A549 (cell line): ENCODE measurements at regions not wholly inside any gene's neighbourhood (a gene's known extent, or its start where the extent isn't known, plus 50 kb on each side); places are given as distances from the start of the nearest gene placed in this dataset.

ENCODE experiments used
- CBX2 ChIP-seq: fragments of 200-600 bp; sonication (generic); IDR thresholded peaks from 2 replicates; pipeline ENCODE4 v1.6.1; 2016; ENCODE audit warnings: low read depth, mild to moderate bottlenecking, borderline replicate concordance
- CHD2 ChIP-seq: fragments of 150-350 bp; IDR thresholded peaks from 2 replicates; pipeline ENCODE4 v1.6.1; 2014; ENCODE audit warnings: low read length; ENCODE audit not compliant: partially characterized antibody
- JUN ChIP-seq, 2 experiments: fragments of >200 bp; sonication (Bioruptor Twin); formaldehyde crosslinking; IDR thresholded peaks; 2 replicates in 1 of 2; 3 replicates in 1 of 2; pipeline ENCODE4 v1.6.1; 2016 to 2017
- MAFK ChIP-seq: fragments of 450-650 bp; IDR thresholded peaks from 2 replicates; pipeline ENCODE4 v1.6.1; 2014; ENCODE audit not compliant: partially characterized antibody
- MYC ChIP-seq: IDR thresholded peaks from 2 replicates; pipeline ENCODE4 v1.6.1; 2012; ENCODE audit warnings: mild to moderate bottlenecking, inconsistent platforms, low read length, improper control_type of control experiment, borderline replicate concordance
- POLR2A ChIP-seq: IDR thresholded peaks from 2 replicates; pipeline ENCODE4 v1.6.1; 2012; ENCODE audit warnings: mild to moderate bottlenecking, low read length
- TF ChIP-seq, protein P1 (sequence below): fragments of >200 bp; sonication (Bioruptor Twin); formaldehyde crosslinking; IDR thresholded peaks from 3 replicates; pipeline ENCODE4 v1.5.1; 2016
- TF ChIP-seq, protein P2 (sequence below): fragments of 200-600 bp; sonication (generic); IDR thresholded peaks from 2 replicates; pipeline ENCODE4 v1.6.1; 2016; ENCODE audit warnings: antibody characterized with exemption, mild to moderate bottlenecking, moderate library complexity

GRCh38 chr4:4647041-4647440 lies 105.2 kb upstream of the STX18 start:
- TF ChIP-seq, protein P1, sequence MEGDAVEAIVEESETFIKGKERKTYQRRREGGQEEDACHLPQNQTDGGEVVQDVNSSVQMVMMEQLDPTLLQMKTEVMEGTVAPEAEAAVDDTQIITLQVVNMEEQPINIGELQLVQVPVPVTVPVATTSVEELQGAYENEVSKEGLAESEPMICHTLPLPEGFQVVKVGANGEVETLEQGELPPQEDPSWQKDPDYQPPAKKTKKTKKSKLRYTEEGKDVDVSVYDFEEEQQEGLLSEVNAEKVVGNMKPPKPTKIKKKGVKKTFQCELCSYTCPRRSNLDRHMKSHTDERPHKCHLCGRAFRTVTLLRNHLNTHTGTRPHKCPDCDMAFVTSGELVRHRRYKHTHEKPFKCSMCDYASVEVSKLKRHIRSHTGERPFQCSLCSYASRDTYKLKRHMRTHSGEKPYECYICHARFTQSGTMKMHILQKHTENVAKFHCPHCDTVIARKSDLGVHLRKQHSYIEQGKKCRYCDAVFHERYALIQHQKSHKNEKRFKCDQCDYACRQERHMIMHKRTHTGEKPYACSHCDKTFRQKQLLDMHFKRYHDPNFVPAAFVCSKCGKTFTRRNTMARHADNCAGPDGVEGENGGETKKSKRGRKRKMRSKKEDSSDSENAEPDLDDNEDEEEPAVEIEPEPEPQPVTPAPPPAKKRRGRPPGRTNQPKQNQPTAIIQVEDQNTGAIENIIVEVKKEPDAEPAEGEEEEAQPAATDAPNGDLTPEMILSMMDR = no peak
- no peak for TF ChIP-seq CHD2
- TF ChIP-seq MAFK = no peak
- TF ChIP-seq JUN (IDR thresholded peaks at IDR 0.05) = no peak
- no peak for TF ChIP-seq POLR2A
- TF ChIP-seq, protein P2, sequence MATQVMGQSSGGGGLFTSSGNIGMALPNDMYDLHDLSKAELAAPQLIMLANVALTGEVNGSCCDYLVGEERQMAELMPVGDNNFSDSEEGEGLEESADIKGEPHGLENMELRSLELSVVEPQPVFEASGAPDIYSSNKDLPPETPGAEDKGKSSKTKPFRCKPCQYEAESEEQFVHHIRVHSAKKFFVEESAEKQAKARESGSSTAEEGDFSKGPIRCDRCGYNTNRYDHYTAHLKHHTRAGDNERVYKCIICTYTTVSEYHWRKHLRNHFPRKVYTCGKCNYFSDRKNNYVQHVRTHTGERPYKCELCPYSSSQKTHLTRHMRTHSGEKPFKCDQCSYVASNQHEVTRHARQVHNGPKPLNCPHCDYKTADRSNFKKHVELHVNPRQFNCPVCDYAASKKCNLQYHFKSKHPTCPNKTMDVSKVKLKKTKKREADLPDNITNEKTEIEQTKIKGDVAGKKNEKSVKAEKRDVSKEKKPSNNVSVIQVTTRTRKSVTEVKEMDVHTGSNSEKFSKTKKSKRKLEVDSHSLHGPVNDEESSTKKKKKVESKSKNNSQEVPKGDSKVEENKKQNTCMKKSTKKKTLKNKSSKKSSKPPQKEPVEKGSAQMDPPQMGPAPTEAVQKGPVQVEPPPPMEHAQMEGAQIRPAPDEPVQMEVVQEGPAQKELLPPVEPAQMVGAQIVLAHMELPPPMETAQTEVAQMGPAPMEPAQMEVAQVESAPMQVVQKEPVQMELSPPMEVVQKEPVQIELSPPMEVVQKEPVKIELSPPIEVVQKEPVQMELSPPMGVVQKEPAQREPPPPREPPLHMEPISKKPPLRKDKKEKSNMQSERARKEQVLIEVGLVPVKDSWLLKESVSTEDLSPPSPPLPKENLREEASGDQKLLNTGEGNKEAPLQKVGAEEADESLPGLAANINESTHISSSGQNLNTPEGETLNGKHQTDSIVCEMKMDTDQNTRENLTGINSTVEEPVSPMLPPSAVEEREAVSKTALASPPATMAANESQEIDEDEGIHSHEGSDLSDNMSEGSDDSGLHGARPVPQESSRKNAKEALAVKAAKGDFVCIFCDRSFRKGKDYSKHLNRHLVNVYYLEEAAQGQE = no peak
- TF ChIP-seq CBX2 = no peak
- no peak for TF ChIP-seq MYC
